Breast epithelium (tissue), 4 donors: ENCODE measurements at regions not wholly inside any gene's neighbourhood (a gene's known extent, or its start where the extent isn't known, plus 50 kb on each side); places are given as distances from the start of the nearest gene placed in this dataset.

Experiments
- DNase-seq, 2 donors: peaks; one replicate each; pipeline ENCODE4 v3.0.0-alpha.2; 2019; ENCODE audit warnings: low spot score in 2 of 2
- H3K27ac ChIP-seq, 2 donors: fragments of 200-600 bp; sonication (generic) in 1 of 2; one replicate each; pipeline ENCODE4 v1.5.1; 2016 to 2019; ENCODE audit warnings: mild to moderate bottlenecking in 1 of 2
- H3K27me3 ChIP-seq, 2 donors: fragments of 200-600 bp; sonication (generic) in 1 of 2; one replicate each; pipeline versions ENCODE4 v1.5.1 to v1.6.0; 2017 to 2019; ENCODE audit warnings: control low read depth in 1 of 2, mild to moderate bottlenecking in 1 of 2
- H3K36me3 ChIP-seq: fragments of 200-600 bp; one replicate; pipeline ENCODE4 v1.5.1; 2019
- H3K4me1 ChIP-seq, 2 donors: fragments of 200-600 bp; sonication (generic); one replicate each; pipeline ENCODE4 v1.5.1; 2016 to 2019; ENCODE audit warnings: control low read depth in 1 of 2
- H3K4me3 ChIP-seq, 3 donors: fragments of 200-600 bp; sonication (generic); 1 replicate in 2 of 3; 2 replicates in 1 of 3; pipeline ENCODE4 v1.5.1; 2016 to 2019; ENCODE audit warnings: mild to moderate bottlenecking in 3 of 3, moderate library complexity in 2 of 3
- H3K9me3 ChIP-seq, 2 donors: fragments of 200-600 bp; sonication (generic) in 1 of 2; one replicate each; pipeline ENCODE4 v1.5.1; 2016 to 2019; ENCODE audit warnings: control low read depth in 1 of 2
- POLR2A ChIP-seq: fragments of 450-650 bp; IDR thresholded peaks from one replicate; pipeline ENCODE4 v1.6.1; 2016; ENCODE audit warnings: antibody characterized with exemption, mild to moderate bottlenecking, moderate library complexity
- POLR2AphosphoS5 ChIP-seq, 3 donors: sonication (generic); formaldehyde crosslinking; IDR thresholded peaks; one replicate each; pipeline ENCODE4 v1.6.1; 2017; ENCODE audit warnings: antibody characterized with exemption in 3 of 3
- intact Hi-C: fragments of 100-400 bp; cut with DNase I; formaldehyde crosslinking; loops from one replicate; pipeline ENCODE4 v1.15.1; 2023; ENCODE audit warnings: low total_unique reads
- TF ChIP-seq, protein P1 (sequence below), 3 donors: fragments of 450-650 bp; IDR thresholded peaks; one replicate each; pipeline ENCODE4 v1.5.1; 2016 to 2017; ENCODE audit warnings: antibody characterized with exemption in 3 of 3, mild to moderate bottlenecking in 3 of 3, moderate library complexity in 3 of 3

DNA sequence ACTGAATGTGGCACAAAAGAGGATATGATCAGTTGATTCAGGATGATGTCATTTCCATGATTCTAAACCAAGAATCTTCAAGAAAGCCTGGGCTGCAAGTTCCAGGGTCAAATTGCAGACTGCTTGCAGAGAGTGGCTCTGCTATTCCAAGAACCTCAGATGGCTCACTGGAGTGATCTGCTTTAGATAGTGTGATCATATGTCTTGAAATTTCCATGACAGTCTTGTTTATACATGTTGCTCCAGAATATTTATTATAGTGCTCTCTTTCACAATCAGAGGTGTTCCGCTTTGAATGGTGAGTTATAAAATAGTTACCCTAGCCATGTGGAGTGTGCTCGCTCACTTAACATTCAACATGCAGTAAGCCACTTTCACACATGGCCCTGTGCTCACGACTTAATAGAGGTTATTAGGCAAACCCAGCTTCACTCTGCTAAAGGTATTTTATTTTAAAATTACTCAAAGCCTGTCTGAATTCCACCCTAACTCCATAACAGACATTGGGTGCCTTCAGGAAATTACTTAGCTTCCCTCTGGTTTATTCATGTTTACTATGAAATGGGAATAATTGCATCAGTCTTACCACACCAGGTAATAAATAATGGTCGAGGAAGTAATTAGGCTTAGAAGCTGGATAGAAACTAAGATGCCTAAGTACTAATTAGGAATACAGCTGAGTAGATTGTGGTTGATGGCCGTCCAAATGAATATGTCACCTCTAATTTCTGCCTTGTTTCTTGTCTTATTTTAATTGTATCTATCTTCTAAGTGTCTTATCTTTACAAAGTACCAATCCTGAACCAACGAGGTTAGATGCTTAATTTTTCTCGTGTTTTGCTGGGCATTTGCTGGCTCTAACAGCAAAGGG lies 187.9 kb downstream of the ETS1 start:
- no peaks in the 10 kb centered on the region for H3K4me1 ChIP-seq

DNA sequence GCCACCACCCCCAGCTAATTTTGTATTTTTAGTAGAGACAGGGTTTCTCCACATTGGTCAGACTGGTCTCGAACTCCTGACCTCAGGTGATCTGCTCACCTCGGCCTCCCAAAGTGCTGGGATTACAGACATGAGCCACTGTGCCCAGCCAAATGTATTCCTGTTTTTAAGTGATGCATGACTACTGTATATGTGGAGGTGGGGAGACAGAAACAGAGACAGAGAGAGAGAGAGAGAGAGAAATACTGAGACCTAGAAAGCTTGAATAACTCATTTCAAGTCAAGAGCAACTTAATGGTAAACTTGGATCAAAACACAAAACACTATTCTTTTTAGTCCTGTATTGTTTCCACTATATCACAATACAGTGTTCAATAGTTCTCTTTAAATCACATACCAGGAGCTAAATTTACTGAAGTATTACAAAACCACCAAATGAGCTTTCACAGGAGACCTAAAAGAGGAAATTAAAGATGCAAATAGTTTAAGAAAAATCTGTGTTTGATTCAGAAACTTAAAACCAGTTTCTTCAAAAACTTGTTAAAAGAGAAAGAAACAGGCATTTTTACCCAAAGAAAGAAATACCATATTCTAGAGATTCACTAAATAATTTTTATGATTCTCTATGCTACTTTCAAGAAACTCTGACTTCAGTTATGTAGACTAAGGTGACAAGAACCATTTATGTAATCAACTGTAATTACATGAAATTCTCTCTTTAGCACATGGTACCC lies 188.7 kb downstream of the ETS1 start:
- DNase-seq = no peak
- TF ChIP-seq POLR2A (no peak), POLR2AphosphoS5 (IDR thresholded peaks at IDR 0.05) (no peak)
- TF ChIP-seq, protein P1, sequence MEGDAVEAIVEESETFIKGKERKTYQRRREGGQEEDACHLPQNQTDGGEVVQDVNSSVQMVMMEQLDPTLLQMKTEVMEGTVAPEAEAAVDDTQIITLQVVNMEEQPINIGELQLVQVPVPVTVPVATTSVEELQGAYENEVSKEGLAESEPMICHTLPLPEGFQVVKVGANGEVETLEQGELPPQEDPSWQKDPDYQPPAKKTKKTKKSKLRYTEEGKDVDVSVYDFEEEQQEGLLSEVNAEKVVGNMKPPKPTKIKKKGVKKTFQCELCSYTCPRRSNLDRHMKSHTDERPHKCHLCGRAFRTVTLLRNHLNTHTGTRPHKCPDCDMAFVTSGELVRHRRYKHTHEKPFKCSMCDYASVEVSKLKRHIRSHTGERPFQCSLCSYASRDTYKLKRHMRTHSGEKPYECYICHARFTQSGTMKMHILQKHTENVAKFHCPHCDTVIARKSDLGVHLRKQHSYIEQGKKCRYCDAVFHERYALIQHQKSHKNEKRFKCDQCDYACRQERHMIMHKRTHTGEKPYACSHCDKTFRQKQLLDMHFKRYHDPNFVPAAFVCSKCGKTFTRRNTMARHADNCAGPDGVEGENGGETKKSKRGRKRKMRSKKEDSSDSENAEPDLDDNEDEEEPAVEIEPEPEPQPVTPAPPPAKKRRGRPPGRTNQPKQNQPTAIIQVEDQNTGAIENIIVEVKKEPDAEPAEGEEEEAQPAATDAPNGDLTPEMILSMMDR (IDR thresholded peaks at IDR 0.05) = no peak
- intact Hi-C loops = no loop called here
- Histone ChIP-seq H3K27me3 (no peaks in the 10 kb centered on the region), H3K9me3 (no peaks in the 10 kb centered on the region), H3K36me3 (no peaks in the 10 kb centered on the region), H3K4me3 (no peak overlapping the region), H3K4me1 (no peaks in the 10 kb centered on the region), H3K27ac (no peak overlapping the region)

More for the DNA sequence above, 187.9 kb downstream of the ETS1 start:
- no peak overlapping the region for H3K4me3 ChIP-seq
- H3K9me3 ChIP-seq = no peaks in the 10 kb centered on the region
- H3K36me3 ChIP-seq = no peaks in the 10 kb centered on the region
- H3K27ac ChIP-seq = no peak overlapping the region
- TF ChIP-seq POLR2AphosphoS5 (IDR thresholded peaks at IDR 0.05) (no peak), POLR2A (no peak)
- TF ChIP-seq, protein P1 (IDR thresholded peaks at IDR 0.05) = no peak
- intact Hi-C loops = no loop called here
- DNase-seq = no peak
- H3K27me3 ChIP-seq = no peaks in the 10 kb centered on the region

DNA sequence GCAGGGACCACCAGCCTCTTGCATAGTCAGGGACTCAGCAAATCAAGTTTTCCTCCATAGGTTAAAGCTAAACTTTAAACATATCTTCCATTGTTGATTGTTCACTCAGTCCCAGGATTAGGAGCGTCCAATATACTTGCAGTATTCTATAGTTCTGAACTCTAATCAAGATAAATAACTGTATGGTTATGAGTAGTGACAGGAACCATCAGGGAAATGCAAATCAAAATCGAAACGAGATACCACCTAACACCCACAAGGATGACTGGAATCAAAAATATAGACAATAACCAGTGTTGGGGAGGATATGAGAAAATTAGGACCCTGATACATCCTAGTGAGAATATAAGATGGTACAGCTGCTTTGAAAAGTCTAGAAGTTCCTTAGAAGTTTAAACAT lies 190.0 kb downstream of the ETS1 start:
- no peaks in the 10 kb centered on the region for H3K27me3 ChIP-seq
- TF ChIP-seq POLR2AphosphoS5 (IDR thresholded peaks at IDR 0.05) (no peak), POLR2A (no peak)
- TF ChIP-seq, protein P1 (IDR thresholded peaks at IDR 0.05) = no peak
- no peaks in the 10 kb centered on the region for H3K9me3 ChIP-seq
- no peak overlapping the region for H3K27ac ChIP-seq
- H3K4me1 ChIP-seq = no peaks in the 10 kb centered on the region
- no peak for DNase-seq
- H3K36me3 ChIP-seq = no peaks in the 10 kb centered on the region
- H3K4me3 ChIP-seq = no peak overlapping the region
- intact Hi-C loops = no loop called here

DNA sequence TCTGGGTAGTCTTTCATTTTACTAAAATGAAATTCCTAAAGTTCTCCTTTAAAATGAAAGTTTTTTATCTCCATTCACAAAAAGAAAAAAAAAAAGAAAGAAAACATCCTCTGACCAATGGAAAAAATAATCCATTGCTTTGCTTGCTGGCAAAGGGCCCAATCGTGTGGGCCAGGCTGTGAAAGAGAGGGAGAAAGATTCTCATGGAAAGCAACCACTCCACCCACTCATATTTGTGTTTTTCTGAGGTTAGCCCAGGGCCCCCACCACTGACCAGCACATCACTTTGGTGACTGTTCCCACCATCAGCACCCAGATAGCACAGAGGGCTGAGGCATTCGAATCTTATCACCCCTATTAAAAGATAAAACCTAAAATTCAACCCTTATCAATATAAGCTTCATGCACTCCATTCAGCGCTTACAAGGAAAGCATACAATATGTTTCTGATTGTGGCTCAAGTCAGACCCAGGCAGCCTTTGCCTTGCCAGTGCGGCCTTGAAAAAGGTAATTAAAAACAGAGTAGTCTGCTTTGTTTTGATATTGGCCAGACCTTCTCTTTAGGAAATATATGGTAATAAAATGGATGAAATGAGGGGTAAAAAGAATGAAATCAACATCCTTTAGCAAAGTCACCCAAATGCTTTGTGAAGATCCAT lies 192.8 kb downstream of the ETS1 start:
- Histone ChIP-seq H3K27ac (peak overlapping the region in 1 of 2 donors; percentile 54), H3K36me3 (no peaks in the 10 kb centered on the region), H3K9me3 (no peaks in the 10 kb centered on the region), H3K4me1 (no peaks in the 10 kb centered on the region), H3K4me3 (no peak overlapping the region), H3K27me3 (no peaks in the 10 kb centered on the region)
- TF ChIP-seq POLR2AphosphoS5 (IDR thresholded peaks at IDR 0.05) = no peak
- TF ChIP-seq, protein P1 (IDR thresholded peaks at IDR 0.05) = no peak
- TF ChIP-seq POLR2A = no peak
- intact Hi-C loops = no loop called here
- DNase-seq = no peak
